ENCODE measurements at regions not wholly inside any gene's neighbourhood (a gene's known extent, or its start where the extent isn't known, plus 50 kb on each side); places are given as distances from the start of the nearest gene placed in this dataset.
A peak's percentile ranks its signal among the peaks of the same experiment; 100 is the strongest.

DNA sequence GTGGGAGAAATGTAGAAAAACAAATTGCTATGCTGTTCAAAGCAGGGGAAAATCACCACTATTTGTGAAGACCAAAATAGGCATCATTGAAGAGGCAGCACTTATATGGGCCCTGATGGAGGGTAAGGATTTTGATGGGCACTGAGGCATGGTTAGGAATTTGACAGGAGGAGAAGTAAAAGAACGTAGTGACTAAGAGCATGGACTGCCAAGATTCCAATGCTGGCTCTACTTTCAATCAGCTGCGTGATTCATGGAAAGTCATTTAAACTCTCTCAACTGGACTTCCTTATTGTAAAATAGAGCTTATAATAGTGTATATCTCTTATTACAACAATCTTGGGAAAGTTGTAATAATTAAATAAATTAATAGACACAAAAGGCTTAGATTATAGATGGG, 267.7 kb upstream of the G2E3 start:
- DNase-seq (ENCODE audit: insufficient read length, low spot score) = no peak
- no peak for FAIRE-seq

GRCh38 chr14:30292541-30292940, 266.4 kb upstream of the G2E3 start:
- no peak for DNase-seq (ENCODE audit: insufficient read length, low spot score)
- FAIRE-seq = peak; percentile 46

- FAIRE-seq = peak; percentile 38
- DNase-seq (ENCODE audit: insufficient read length, low spot score) = no peak
Observed at GRCh38 chr14:30295980-30296379, 263.0 kb upstream of the G2E3 start.

GRCh38 chr14:30296931-30297405, 262.0 kb upstream of the G2E3 start:
- FAIRE-seq (peak; percentile 64), DNase-seq (ENCODE audit: insufficient read length, low spot score) (no peak)

DNA sequence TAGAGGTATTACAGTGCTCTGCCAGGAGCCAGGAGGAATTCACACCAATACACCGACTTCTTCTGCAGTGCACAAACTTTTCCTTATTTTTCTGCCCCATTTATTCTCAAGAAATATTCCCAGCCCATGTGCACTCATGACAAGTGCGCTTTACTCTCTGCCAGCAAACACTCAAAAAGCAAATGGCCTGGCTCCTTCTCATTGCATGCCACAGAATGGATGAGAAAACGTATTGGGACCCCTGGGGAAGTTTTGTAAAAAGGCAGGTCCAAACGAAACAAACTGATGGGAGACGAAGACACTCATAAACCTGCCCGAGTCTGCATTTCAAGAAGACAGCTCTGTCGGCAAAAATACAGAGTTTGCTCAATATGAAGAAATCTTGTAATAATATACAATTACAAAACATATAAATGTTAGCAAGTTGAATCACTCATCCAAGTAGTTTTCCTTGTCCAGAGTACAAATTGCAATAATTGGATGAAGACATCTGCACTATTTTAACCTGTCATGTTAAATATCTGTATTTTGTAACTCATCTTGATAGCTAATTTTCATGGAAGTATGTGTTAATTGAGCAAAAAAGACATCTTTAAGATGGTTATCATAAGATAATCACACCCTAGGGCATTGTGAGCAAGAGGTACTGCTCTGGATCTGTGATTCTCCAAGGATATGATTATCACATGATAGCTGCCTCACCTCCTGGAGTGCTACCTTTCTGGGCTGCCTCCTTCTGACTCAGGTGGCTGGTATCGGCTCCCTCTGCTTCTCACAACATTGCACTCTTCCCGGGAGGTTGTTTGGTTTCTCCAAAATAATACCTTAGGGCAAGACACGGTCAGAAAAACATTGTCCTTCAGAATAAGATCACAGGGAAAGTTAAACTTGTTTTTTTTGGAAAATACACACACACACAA, 260.8 kb upstream of the G2E3 start:
- FAIRE-seq (peak; percentile 64), DNase-seq (ENCODE audit: insufficient read length, low spot score) (no peak)

- DNase-seq (ENCODE audit: insufficient read length, low spot score) (no peak), FAIRE-seq (no peak)
Observed at GRCh38 chr14:30299915-30300314, 259.0 kb upstream of the G2E3 start.

- FAIRE-seq (no peak), DNase-seq (ENCODE audit: insufficient read length, low spot score) (no peak)
Observed at GRCh38 chr14:30303350-30303749, 255.6 kb upstream of the G2E3 start.

DNA sequence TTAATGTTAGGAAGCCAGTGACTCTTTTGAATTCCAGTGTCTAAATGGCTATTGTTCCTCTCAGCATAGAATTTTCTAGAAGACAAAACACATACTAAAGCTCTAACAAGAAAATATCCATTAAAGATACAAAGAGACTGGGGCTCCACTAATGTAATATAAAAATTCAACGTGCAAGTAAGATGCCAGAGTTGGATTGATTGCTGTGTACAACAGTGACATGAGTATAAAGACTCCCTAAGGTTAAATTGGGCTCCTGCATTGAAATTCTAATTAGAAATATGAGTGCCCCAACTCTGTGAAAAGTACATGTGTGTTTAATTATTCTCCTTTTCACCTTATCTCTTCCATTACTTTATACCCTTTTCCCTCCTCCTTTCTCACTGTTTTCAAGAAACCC, 253.6 kb upstream of the G2E3 start:
- FAIRE-seq = no peak
- no peak for DNase-seq (ENCODE audit: insufficient read length, low spot score)

DNA sequence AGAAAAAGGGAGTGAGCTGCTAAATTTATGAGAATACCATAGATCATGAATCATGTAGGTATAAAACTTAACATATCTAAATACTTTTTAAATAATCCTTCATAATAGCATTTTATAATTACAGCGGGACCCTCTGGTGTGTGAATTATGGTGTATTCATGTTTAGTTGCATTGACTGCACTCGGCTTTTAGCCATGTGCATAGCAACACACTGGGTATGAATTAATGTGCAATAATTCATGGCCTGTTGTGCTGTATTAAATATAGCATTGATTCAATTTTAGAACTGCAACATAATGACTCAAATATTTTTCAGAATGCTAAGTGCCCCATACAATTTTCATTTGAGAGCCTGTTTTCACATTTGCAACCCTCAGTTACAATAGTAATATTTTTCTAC, 249.6 kb upstream of the G2E3 start:
- no peak for FAIRE-seq
- no peak for DNase-seq (ENCODE audit: insufficient read length, low spot score)

- DNase-seq (ENCODE audit: insufficient read length, low spot score) = no peak
- FAIRE-seq = peak; percentile 58
Observed at GRCh38 chr14:30312214-30312613, 246.7 kb upstream of the G2E3 start.

GRCh38 chr14:30317729-30318128, 241.2 kb upstream of the G2E3 start:
- no peak for FAIRE-seq
- DNase-seq (ENCODE audit: insufficient read length, low spot score) = no peak

- FAIRE-seq = peak; percentile 16
- no peak for DNase-seq (ENCODE audit: insufficient read length, low spot score)
Observed at GRCh38 chr14:30322819-30323218, 236.1 kb upstream of the G2E3 start.

- DNase-seq (ENCODE audit: insufficient read length, low spot score) = no peak
- no peak for FAIRE-seq
Observed at GRCh38 chr14:30330033-30330432, 228.9 kb upstream of the G2E3 start.

GRCh38 chr14:30330445-30330844, 228.5 kb upstream of the G2E3 start:
- FAIRE-seq = no peak
- DNase-seq (ENCODE audit: insufficient read length, low spot score) = no peak

DNA sequence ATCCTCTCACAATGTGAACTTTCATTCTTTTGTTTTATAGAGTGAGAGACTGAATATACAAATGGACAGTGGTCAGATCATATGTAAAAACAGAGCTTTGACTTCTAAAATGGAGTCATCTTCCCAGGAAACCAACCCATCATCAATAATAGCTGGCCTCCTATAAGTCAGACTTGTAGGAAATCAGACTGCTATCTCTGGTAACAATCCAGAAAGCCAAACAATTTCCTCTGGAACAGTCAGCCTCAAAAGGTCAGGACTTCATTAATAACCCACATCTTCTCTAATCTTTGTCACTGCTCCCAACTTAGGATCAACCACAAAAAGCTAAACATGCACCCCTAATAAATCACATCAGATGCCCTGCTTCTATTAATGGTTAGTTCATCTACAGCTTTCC, 227.9 kb upstream of the G2E3 start:
- DNase-seq (ENCODE audit: insufficient read length, low spot score) = no peak
- no peak for FAIRE-seq

DNA sequence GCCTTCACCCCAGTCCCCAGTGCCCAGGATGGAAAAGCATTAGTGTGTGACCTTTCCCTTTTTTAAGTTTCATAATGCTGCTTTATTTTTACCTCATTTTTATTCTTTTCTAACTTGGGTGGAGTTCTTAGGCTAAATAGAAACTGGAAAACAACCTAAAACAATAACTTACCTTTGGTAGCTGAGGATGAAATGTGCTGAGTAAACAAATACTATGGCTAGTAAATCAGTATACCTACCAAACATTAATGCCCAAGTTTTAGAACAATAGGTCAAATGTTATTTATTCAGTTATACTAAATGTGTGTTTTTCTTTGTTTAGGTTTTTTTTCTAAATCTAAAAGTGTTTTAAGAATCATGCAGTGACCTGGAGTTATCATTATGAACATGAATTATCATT, 226.6 kb upstream of the G2E3 start:
- DNase-seq (ENCODE audit: insufficient read length, low spot score) (no peak), FAIRE-seq (no peak)

GRCh38 chr14:30333934-30334333, 225.0 kb upstream of the G2E3 start:
- no peak for DNase-seq (ENCODE audit: insufficient read length, low spot score)
- no peak for FAIRE-seq

DNA sequence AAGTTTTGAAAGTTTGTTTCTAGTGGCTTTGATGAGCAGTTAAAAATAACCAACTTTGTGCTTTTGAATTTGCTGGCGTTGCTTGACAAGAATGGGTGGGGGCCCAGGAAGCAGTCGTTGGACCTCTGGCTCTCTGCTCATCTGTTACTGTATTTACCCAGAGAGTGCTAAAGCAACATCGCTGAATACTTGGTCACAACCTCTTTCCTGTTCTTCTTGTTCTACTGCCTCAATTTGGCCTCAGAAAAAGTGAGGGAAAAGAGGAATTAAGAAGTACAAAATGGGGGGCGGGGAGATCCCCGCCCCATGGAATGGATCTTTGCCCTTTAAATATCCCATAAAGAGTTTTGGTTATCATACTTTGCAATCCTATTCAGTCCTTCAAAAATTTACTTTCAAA, 221.5 kb upstream of the G2E3 start:
- no peak for FAIRE-seq
- no peak for DNase-seq (ENCODE audit: insufficient read length, low spot score)

DNA sequence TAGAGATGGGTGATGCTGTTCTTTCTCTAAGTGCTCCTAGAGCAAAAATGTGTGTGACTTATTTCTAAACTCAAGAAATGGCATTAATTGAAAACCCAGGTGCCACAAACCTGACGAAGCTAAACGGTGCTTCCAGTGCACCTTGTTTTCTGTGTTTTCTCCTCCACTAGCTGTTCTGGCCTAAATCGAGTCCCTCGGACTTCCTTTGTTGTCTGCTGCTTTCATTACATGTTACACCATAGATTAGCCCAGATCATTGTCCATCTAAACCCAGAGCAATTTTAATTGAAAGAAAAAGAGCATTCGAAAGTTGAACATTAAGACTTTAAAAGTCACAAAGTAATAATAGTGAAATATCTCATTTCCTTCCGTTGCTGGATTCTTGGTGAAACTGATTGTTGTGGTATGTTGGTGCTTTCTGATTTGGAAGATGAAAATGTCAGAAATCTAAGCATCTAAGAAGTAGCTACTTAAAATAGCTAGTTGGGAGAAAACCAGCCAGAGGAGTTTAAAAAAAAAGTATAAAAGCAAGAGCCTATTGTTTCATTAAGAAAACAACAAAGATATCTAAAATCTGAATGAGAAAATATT, 219.6 kb upstream of the G2E3 start:
- DNase-seq (ENCODE audit: insufficient read length, low spot score) (no peak), FAIRE-seq (peak; percentile 26)

- DNase-seq (ENCODE audit: insufficient read length, low spot score) (no peak), FAIRE-seq (no peak)
Observed at GRCh38 chr14:30340495-30340894, 218.5 kb upstream of the G2E3 start.

GRCh38 chr14:30345511-30345910, 213.4 kb upstream of the G2E3 start:
- DNase-seq (ENCODE audit: insufficient read length, low spot score) (no peak), FAIRE-seq (no peak)

DNA sequence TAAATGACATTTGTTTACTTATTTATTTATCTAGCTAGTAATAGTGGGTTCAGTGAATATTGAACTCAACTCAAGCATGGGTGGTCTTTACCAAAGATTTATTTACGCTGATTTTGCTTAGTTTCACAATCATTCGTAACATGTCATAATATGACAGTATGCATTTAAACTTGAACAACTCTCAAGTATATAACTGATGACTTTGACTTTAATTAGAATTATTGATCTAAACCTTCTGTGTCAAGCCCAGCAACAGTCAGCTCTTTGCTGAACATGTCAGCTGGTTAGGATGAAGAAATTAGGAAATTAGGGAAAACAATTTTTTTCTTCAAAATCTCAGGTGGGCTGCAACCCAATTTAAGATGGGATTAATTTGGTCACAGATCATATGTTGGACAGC, 210.5 kb upstream of the G2E3 start:
- no peak for FAIRE-seq

More for the DNA sequence above, 210.5 kb upstream of the G2E3 start:
- no peak for DNase-seq (ENCODE audit: insufficient read length, low spot score)
